ENCODE measurements at regions not wholly inside any gene's neighbourhood (a gene's known extent, or its start where the extent isn't known, plus 50 kb on each side); places are given as distances from the start of the nearest gene placed in this dataset.

- WGBS (ENCODE audit: missing lambda C conversion rate): 50% methylated on average over 4 of the region's 4 CpGs
- no peak overlapping the region for H3K4me2 ChIP-seq
- H3K4me1 ChIP-seq: no peaks in the 10 kb centered on the region
- H3K27ac ChIP-seq: no peak overlapping the region
- no peak for ATAC-seq
- DNase-seq (ENCODE audit: low read depth in 1 of 2, low spot score in 1 of 2): no peak
- H3K4me3 ChIP-seq: no peak overlapping the region
- TF ChIP-seq USF2 (IDR thresholded peaks at IDR 0.05) (no peak), KDM5A (IDR thresholded peaks at IDR 0.05) (no peak), ZC3H11A (IDR thresholded peaks at IDR 0.05) (no peak), MYC (IDR thresholded peaks at IDR 0.05; ENCODE audit: borderline replicate concordance, low read length) (no peak), SMC3 (IDR thresholded peaks at IDR 0.05) (no peak), POLR2A (IDR thresholded peaks at IDR 0.05; ENCODE audit: low read length) (no peak), ATOH8 (CRISPR knock-in tag; IDR thresholded peaks at IDR 0.05; ENCODE audit: low read depth) (no peak), ESRRA (IDR thresholded peaks at IDR 0.05; ENCODE audit: borderline replicate concordance, low read length) (no peak), JUNB (IDR thresholded peaks at IDR 0.05) (no peak), ZNF302 (CRISPR knock-in tag; IDR thresholded peaks at IDR 0.05) (no peak), RARB (CRISPR knock-in tag; IDR thresholded peaks at IDR 0.05) (no peak), FOXS1 (CRISPR knock-in tag; IDR thresholded peaks at IDR 0.05) (no peak), MAZ (IDR thresholded peaks at IDR 0.05; ENCODE audit: borderline replicate concordance, low read depth, low read length) (no peak), HDAC2 (IDR thresholded peaks at IDR 0.05) (no peak), PBX3 (IDR thresholded peaks at IDR 0.05) (no peak), RFX5 (IDR thresholded peaks at IDR 0.05) (no peak)
- ChIA-PET CTCF (no interaction called here), POLR2A (no interaction called here)
- H3K9me3 ChIP-seq: no peaks in the 10 kb centered on the region
- FAIRE-seq: no peak
Observed at GRCh38 chr13:31530922-31531321, 208.4 kb upstream of the RXFP2 start.

- Histone ChIP-seq H3K27ac (no peak overlapping the region), H3K4me1 (no peaks in the 10 kb centered on the region), H3K9me3 (no peaks in the 10 kb centered on the region), H3K4me3 (no peak overlapping the region), H3K4me2 (no peak overlapping the region)
- no peak for FAIRE-seq
- no peak for ATAC-seq
- DNase-seq (ENCODE audit: low read depth in 1 of 2, low spot score in 1 of 2): no peak
- ChIA-PET POLR2A (no interaction called here), CTCF (interaction anchor here (0.9 to 2.2 kb wide), 3 partner anchors 29 to 204 kb away, joined by 3 to 11 read pairs (median 3); no protein-coding TSS in a partner anchor)
- TF ChIP-seq ZFP36 (IDR thresholded peaks at IDR 0.05; ENCODE audit: borderline replicate concordance, partially characterized antibody): no peak
- no peak for TF ChIP-seq E2F6 (IDR thresholded peaks at IDR 0.05; ENCODE audit: borderline replicate concordance, low read depth)
- no peak for TF ChIP-seq TP53 (CRISPR knock-in tag; IDR thresholded peaks at IDR 0.05)
- no peak for TF ChIP-seq NFE2L2 (conservative IDR thresholded peaks at IDR 0.05; ENCODE audit: low read length)
- no peak for TF ChIP-seq CEBPB (IDR thresholded peaks at IDR 0.05)
- no peak for TF ChIP-seq PHF8 (IDR thresholded peaks at IDR 0.05; ENCODE audit: borderline replicate concordance, low read depth)
- TF ChIP-seq USF2 (IDR thresholded peaks at IDR 0.05): no peak
- no peak for TF ChIP-seq POLR2A (IDR thresholded peaks at IDR 0.05; ENCODE audit: low read length)
- no peak for TF ChIP-seq EP300 (IDR thresholded peaks at IDR 0.05)
- TF ChIP-seq CBX8 (IDR thresholded peaks at IDR 0.05): no peak
- TF ChIP-seq JUN (IDR thresholded peaks at IDR 0.05): no peak
- TF ChIP-seq HES2 (IDR thresholded peaks at IDR 0.05): no peak
- TF ChIP-seq BHLHE40 (IDR thresholded peaks at IDR 0.05; ENCODE audit: low read depth, low read length): no peak
- TF ChIP-seq HMGXB4 (CRISPR knock-in tag; IDR thresholded peaks at IDR 0.05; ENCODE audit: borderline replicate concordance): no peak
- WGBS (ENCODE audit: missing lambda C conversion rate): 0% methylated on average over 1 of the region's 1 CpG
Observed at GRCh38 chr13:31537052-31537451, 202.3 kb upstream of the RXFP2 start.

Data from A549 (cell line).